B cell (primary cell): ENCODE measurements at regions not wholly inside any gene's neighbourhood (a gene's known extent, or its start where the extent isn't known, plus 50 kb on each side); places are given as distances from the start of the nearest gene placed in this dataset.

Experiments
- CTCF ChIP-seq: fragments of 200-600 bp; IDR thresholded peaks from one replicate; pipeline ENCODE4 v1.8.0; 2022; ENCODE audit warnings: antibody characterized with exemption, mild to moderate bottlenecking
- EZH2 ChIP-seq: IDR thresholded peaks from 2 replicates; pipeline ENCODE4 v1.6.1; 2012; ENCODE audit warnings: borderline replicate concordance, low read depth, mild to moderate bottlenecking, moderate library complexity, low read length; ENCODE audit not compliant: insufficient read depth, poor library complexity, severe bottlenecking

DNA sequence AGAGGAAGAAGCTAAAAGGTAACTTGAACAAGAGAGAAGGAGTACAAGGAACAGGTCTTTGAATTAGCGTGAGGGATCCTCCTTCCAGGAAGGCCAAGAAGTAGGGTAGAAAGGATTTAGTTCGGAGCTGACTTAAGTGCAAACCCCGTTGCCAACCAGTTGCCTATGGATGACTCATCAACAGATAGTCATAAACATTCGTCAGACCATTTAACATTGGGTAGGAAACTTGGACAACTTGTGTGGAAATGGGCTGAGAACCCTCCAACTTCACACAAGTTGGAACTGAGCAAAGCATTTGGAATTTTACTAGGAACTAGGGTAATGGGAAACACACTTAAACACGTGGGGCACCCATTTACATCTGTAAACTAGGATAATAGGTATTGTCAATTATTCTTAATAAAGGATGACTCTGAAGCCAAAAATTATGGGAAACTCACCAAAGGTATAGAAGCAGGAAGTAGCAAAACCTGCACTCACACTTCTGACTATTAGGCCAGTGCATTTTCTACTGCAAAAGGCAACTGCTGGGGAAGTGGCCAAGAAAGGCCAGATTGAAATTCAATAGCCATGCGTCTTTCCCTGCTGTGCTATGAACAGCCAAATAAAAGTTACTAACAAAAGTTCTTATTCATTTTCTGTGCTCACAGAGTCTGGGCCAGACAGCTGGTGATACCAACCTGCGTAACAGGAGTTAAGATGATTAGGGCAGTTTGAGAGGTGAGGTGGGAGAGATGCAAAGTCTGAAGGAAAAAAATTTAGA is 174.5 kb upstream of the TMC3 start:
- TF ChIP-seq CTCF (no peak), EZH2 (no peak)
